OCI-LY3 (cell line): ENCODE measurements at regions not wholly inside any gene's neighbourhood (a gene's known extent, or its start where the extent isn't known, plus 50 kb on each side); places are given as distances from the start of the nearest gene placed in this dataset.

ENCODE experiments used
- H2AFZ ChIP-seq: fragments of 200-600, 300-600 bp; shearing (Covaris generic); 2 replicates; pipeline ENCODE4 v1.6.0; 2014; ENCODE audit warnings: antibody characterized with exemption, low read depth, low read length
- H3K27ac ChIP-seq: fragments of 200-600, 300-600 bp; sonication (generic); 2 replicates; pipeline ENCODE4 v1.5.1; 2014; ENCODE audit warnings: mild to moderate bottlenecking, low read length, moderate library complexity, mixed read lengths
- H3K27me3 ChIP-seq: fragments of 200-600, 300-600 bp; sonication (generic); 2 replicates; pipeline ENCODE4 v1.6.1; 2014; ENCODE audit warnings: low read depth, low read length, mixed read lengths
- H3K36me3 ChIP-seq: fragments of 200-600, 300-600 bp; sonication (generic); replicated peaks from 2 replicates; pipeline ENCODE3; 2014; ENCODE audit warnings: low read depth, low read length, mixed read lengths
- H3K4me1 ChIP-seq: fragments of 300-600, 200-600 bp; sonication (generic); 2 replicates; pipeline ENCODE4 v1.6.1; 2014; ENCODE audit warnings: low read length, mixed read lengths
- H3K4me2 ChIP-seq: fragments of 200-600, 300-600 bp; sonication (generic); 2 replicates; pipeline ENCODE4 v1.6.1; 2014; ENCODE audit warnings: low read length, mixed read lengths
- H3K4me3 ChIP-seq: fragments of 300-600, 200-600 bp; sonication (generic); 2 replicates; pipeline ENCODE4 v1.5.1; 2014; ENCODE audit warnings: antibody characterized with exemption, mild to moderate bottlenecking, low read length, moderate library complexity
- H3K79me2 ChIP-seq: fragments of 300-600, 200-600 bp; shearing (Covaris generic); 2 replicates; pipeline ENCODE4 v1.6.1; 2014; ENCODE audit warnings: mild to moderate bottlenecking, low read length, mixed read lengths
- H3K9ac ChIP-seq: fragments of 300-600, 200-600 bp; shearing (Covaris generic); 2 replicates; pipeline ENCODE4 v1.6.0; 2014; ENCODE audit warnings: mild to moderate bottlenecking, low read length, moderate library complexity
- H3K9me3 ChIP-seq: fragments of 200-600, 300-600 bp; shearing (Covaris generic); 2 replicates; pipeline ENCODE4 v1.6.1; 2014; ENCODE audit warnings: low read length, mixed read lengths; ENCODE audit not compliant: insufficient read depth
- H4K20me1 ChIP-seq: fragments of 200-600, 300-600 bp; sonication (generic); 2 replicates; pipeline ENCODE4 v1.6.1; 2016; ENCODE audit warnings: low read length, mixed read lengths; ENCODE audit not compliant: insufficient read depth
- EZH2phosphoT487 ChIP-seq: fragments of 200-600 bp; shearing (Covaris generic); IDR thresholded peaks from 2 replicates; pipeline ENCODE4 v1.6.1; 2018; ENCODE audit warnings: antibody characterized with exemption, mixed run types, low read depth
- TF ChIP-seq, protein P1 (sequence below): fragments of 200-600, 300-600 bp; sonication (generic); IDR thresholded peaks from 2 replicates; pipeline ENCODE4 v1.5.1; 2014; ENCODE audit warnings: antibody characterized with exemption, low read length, low read depth

DNA sequence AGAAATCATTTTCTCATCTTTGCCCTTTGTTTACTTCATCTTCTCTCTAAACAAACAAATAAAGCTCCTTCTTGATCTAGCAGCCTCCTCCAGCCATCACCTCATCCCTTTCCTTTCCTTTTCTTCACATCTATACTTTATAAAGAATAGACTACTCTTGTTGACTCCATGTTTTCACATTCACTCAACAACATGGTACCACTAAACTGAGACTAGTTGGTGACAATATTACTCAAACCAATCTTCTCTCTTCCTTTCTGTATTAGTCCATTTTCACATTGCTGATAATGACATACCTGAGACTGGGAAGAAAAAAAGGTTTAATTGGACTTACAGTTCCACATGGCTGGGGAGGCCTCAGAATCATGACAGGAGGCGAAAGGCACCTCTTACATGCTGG is 324.7 kb downstream of the SOX2 start:
- H3K4me3 ChIP-seq: no peak overlapping the region
- H3K9ac ChIP-seq: no peak overlapping the region
- H3K36me3 ChIP-seq: no peaks in the 10 kb centered on the region
- H3K4me1 ChIP-seq: peaks cover 12% of the 10 kb centered on the region
- no peaks in the 10 kb centered on the region for H3K9me3 ChIP-seq
- no peak for TF ChIP-seq EZH2phosphoT487
- TF ChIP-seq, protein P1, sequence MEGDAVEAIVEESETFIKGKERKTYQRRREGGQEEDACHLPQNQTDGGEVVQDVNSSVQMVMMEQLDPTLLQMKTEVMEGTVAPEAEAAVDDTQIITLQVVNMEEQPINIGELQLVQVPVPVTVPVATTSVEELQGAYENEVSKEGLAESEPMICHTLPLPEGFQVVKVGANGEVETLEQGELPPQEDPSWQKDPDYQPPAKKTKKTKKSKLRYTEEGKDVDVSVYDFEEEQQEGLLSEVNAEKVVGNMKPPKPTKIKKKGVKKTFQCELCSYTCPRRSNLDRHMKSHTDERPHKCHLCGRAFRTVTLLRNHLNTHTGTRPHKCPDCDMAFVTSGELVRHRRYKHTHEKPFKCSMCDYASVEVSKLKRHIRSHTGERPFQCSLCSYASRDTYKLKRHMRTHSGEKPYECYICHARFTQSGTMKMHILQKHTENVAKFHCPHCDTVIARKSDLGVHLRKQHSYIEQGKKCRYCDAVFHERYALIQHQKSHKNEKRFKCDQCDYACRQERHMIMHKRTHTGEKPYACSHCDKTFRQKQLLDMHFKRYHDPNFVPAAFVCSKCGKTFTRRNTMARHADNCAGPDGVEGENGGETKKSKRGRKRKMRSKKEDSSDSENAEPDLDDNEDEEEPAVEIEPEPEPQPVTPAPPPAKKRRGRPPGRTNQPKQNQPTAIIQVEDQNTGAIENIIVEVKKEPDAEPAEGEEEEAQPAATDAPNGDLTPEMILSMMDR: no peak
- no peaks in the 10 kb centered on the region for H4K20me1 ChIP-seq
- H3K27me3 ChIP-seq: no peaks in the 10 kb centered on the region
- no peak overlapping the region for H3K27ac ChIP-seq
- no peak overlapping the region for H3K4me2 ChIP-seq
- no peak overlapping the region for H2AFZ ChIP-seq
- no peaks in the 10 kb centered on the region for H3K79me2 ChIP-seq

DNA sequence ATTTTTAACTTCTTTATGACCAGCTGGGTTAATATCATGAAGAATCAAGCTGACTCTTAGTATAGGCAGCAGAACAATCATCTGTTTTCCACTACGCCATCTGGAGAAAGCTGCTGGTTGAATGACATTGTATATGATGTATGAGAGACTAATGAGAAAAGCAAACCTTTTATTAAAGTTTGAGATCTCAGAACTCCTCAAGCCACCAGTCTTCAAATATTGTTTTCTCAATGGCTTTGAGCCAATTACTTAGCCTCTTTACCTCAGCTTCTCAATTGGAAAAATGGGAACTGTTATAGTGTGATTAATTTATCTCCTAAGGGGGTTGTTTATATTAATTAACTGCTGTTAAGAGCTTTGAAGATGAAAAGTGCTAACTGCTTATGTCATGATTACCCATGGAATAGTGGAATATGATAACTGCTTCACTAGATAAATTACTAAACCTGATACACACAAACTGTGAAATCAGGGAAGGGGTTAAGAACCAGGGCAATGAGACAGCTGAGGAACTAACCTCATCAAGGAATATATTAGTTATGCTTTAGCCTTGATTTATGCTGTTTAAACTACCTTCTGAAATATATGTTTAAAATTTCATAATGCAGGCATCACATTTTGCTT is 330.1 kb downstream of the SOX2 start:
- H3K9me3 ChIP-seq: no peaks in the 10 kb centered on the region
- no peak overlapping the region for H3K9ac ChIP-seq
- H3K79me2 ChIP-seq: no peaks in the 10 kb centered on the region
- no peak overlapping the region for H3K27ac ChIP-seq
- H3K36me3 ChIP-seq: no peaks in the 10 kb centered on the region
- TF ChIP-seq, protein P1: no peak
- no peak for TF ChIP-seq EZH2phosphoT487
- H4K20me1 ChIP-seq: no peaks in the 10 kb centered on the region
- H3K4me2 ChIP-seq: no peak overlapping the region
- H2AFZ ChIP-seq: no peak overlapping the region
- H3K4me3 ChIP-seq: no peak overlapping the region
- peaks cover 5% of the 10 kb centered on the region for H3K4me1 ChIP-seq
- H3K27me3 ChIP-seq: no peaks in the 10 kb centered on the region

DNA sequence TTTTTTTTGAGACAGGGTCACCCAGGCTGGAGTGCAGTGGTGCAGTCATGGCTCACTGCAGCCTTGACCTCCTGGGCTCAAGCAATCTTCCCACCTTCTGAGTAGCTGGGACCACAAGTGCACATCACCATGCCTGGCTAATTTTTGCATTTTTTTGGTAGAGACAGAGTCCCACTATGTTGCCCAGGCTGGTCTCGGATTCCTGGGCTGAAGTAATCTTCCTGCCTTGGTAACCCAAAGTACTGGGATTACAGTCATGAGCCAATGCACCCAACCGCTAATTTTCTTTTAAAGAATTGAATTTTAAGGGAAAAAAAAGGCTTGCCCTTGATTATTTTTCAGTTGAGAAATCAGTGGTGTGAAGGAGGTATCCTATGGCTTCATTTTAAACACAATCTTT is 334.0 kb downstream of the SOX2 start:
- no peak overlapping the region for H3K27ac ChIP-seq
- no peak overlapping the region for H3K9ac ChIP-seq
- no peaks in the 10 kb centered on the region for H3K79me2 ChIP-seq
- no peaks in the 10 kb centered on the region for H3K27me3 ChIP-seq
- H3K9me3 ChIP-seq: no peaks in the 10 kb centered on the region
- TF ChIP-seq, protein P1: no peak
- no peak for TF ChIP-seq EZH2phosphoT487
- H3K4me3 ChIP-seq: no peak overlapping the region
- H4K20me1 ChIP-seq: no peaks in the 10 kb centered on the region
- H3K4me1 ChIP-seq: no peaks in the 10 kb centered on the region
- H3K4me2 ChIP-seq: no peak overlapping the region
- no peaks in the 10 kb centered on the region for H3K36me3 ChIP-seq
- no peak overlapping the region for H2AFZ ChIP-seq

DNA sequence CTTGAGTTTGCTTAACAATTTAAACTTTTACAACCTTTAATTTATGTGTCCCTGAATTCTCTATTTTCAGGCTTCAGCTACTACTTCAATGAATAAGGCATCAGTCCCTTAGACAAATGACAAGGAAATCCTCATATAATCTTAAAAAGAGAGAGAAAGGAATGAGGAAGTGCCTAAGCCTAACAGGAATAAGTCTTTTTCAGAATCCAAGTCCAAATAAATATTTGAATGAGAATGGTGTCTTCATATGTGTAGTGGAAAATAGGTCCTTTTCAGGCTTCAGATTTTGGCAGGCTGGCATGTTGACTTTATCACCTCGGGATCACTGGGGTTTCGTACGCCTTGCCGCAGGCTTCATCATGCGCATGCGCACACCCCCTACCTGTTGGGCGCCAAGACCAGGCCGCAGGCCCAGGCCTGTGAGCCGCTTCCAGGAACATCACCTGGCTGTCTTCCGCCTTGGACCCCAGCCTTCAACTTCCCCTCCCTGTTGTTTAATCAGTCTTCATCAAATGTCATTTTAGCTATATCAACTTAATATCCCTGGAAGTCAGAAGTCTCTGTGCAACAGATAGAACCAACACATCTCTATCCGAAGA is 334.5 kb downstream of the SOX2 start:
- TF ChIP-seq EZH2phosphoT487: no peak
- TF ChIP-seq, protein P1: no peak
- no peaks in the 10 kb centered on the region for H4K20me1 ChIP-seq
- no peak overlapping the region for H3K4me2 ChIP-seq
- H3K9ac ChIP-seq: no peak overlapping the region
- no peaks in the 10 kb centered on the region for H3K4me1 ChIP-seq
- no peaks in the 10 kb centered on the region for H3K27me3 ChIP-seq
- H3K36me3 ChIP-seq: no peaks in the 10 kb centered on the region
- H3K79me2 ChIP-seq: no peaks in the 10 kb centered on the region
- H3K4me3 ChIP-seq: no peak overlapping the region
- no peak overlapping the region for H2AFZ ChIP-seq
- no peaks in the 10 kb centered on the region for H3K9me3 ChIP-seq
- H3K27ac ChIP-seq: no peak overlapping the region
